ENCODE measurements at regions not wholly inside any gene's neighbourhood (a gene's known extent, or its start where the extent isn't known, plus 50 kb on each side); places are given as distances from the start of the nearest gene placed in this dataset.

GRCh38 chr5:60102961-60103693, 209.6 kb upstream of the PDE4D start:
- H3K9me3 ChIP-seq (ENCODE audit: control insufficient read depth, insufficient read depth, low read length), result no peaks in the 10 kb centered on the region
- no peaks in the 10 kb centered on the region for H3K4me1 ChIP-seq (ENCODE audit: control insufficient read depth, insufficient read depth, low read length)
- no peak overlapping the region for H3K9ac ChIP-seq (ENCODE audit: low read depth, low read length)
- H3K4me3 ChIP-seq (ENCODE audit: insufficient read depth, low read depth, low read length), result no peak overlapping the region
- H2BK120ac ChIP-seq (ENCODE audit: low read depth, low read length), result no peak overlapping the region
- H3K9me1 ChIP-seq (ENCODE audit: insufficient read depth, low read length), result no peaks in the 10 kb centered on the region
- no peaks in the 10 kb centered on the region for H3K36me3 ChIP-seq (ENCODE audit: control insufficient read depth, insufficient read depth, low read length)
- H3K4ac ChIP-seq (ENCODE audit: low read depth, low read length), result no peak overlapping the region
- H2BK5ac ChIP-seq (ENCODE audit: low read depth, low read length, poor library complexity, severe bottlenecking), result no peak overlapping the region
- intact Hi-C loops (cut with micrococcal nuclease) (no loop called here), in situ Hi-C loops (cut with MboI; ENCODE audit: low sequenced_read_pairs) (no loop called here), dilution Hi-C loops (cut with HindIII; ENCODE audit: low sequenced_read_pairs, unreplicated experiment) (no loop called here)
- no peak overlapping the region for H3K18ac ChIP-seq (ENCODE audit: low read depth, low read length)
- no peak for ATAC-seq (ENCODE audit: low read depth)
- no peaks in the 10 kb centered on the region for H4K20me1 ChIP-seq (ENCODE audit: insufficient read depth, low read length)
- no peak overlapping the region for H2AK9ac ChIP-seq (replicated peaks; ENCODE audit: low read depth, low read length, poor library complexity)
- no peak overlapping the region for H4K91ac ChIP-seq (ENCODE audit: insufficient read depth, low read depth, low read length)
- no peak overlapping the region for H2AFZ ChIP-seq (replicated peaks; ENCODE audit: low read length, poor library complexity)
- H3K27ac ChIP-seq (ENCODE audit: insufficient read depth, low read length), result no peak overlapping the region
- WGBS, 2 experiments (ENCODE audit: extremely low coverage in 2 of 2, insufficient read length in 1 of 2), result no CpG with 5 or more reads among the region's 4 CpGs
- ChIA-PET CTCF (no interaction called here), POLR2A (ENCODE audit: unreplicated experiment) (no interaction called here)
- no peak overlapping the region for H4K5ac ChIP-seq (ENCODE audit: low read depth, low read length)
- no peak overlapping the region for H3K23ac ChIP-seq (ENCODE audit: low read depth, low read length)
- H2BK15ac ChIP-seq (ENCODE audit: low read depth, low read length), result no peak overlapping the region
- no peak overlapping the region for H2BK20ac ChIP-seq (ENCODE audit: low read depth, low read length)
- no peak overlapping the region for H3K14ac ChIP-seq (replicated peaks; ENCODE audit: low read depth, low read length)
- H4K8ac ChIP-seq (ENCODE audit: low read depth in 2 of 2, low read length in 2 of 2), result no peak overlapping the region
- H3K56ac ChIP-seq (ENCODE audit: extremely low read depth, insufficient read depth, low read length), result no peak overlapping the region
- H3K27me3 ChIP-seq (ENCODE audit: control insufficient read depth, insufficient read depth, low read length), result no peaks in the 10 kb centered on the region
- DNase-seq, result no peak
- no peak overlapping the region for H2AK5ac ChIP-seq (ENCODE audit: low read depth, low read length)
- H3K4me2 ChIP-seq (ENCODE audit: low read depth, low read length), result no peak overlapping the region
- H3K79me1 ChIP-seq (ENCODE audit: low read depth in 1 of 2, low read length in 2 of 2), result no peaks in the 10 kb centered on the region
- BruUV-seq (replicated peaks), result no TSS peak
- TF ChIP-seq BHLHE40 (IDR thresholded peaks at IDR 0.05; ENCODE audit: low read depth, low read length) (no peak), ELK1 (IDR thresholded peaks at IDR 0.05; ENCODE audit: borderline replicate concordance, low read depth, low read length) (no peak), USF2 (IDR thresholded peaks at IDR 0.05; ENCODE audit: low read depth, low read length) (no peak)
